GM12878 (cell line): ENCODE measurements at regions not wholly inside any gene's neighbourhood (a gene's known extent, or its start where the extent isn't known, plus 50 kb on each side); places are given as distances from the start of the nearest gene placed in this dataset.

Source experiments
- ATAC-seq: fragments of 200-7000 bp; cut with Tn5 transposase; 3 replicates; pipeline ENCODE4 v1.9.1; 2020; ENCODE audit warnings: mild to moderate bottlenecking, moderate library complexity
- BruUV-seq: library from RNA; stranded (reverse); fragments of 400-500 nt; replicated peaks from 2 replicates; lab custom pipeline; 2021; lab: Mats Ljungman, UMichigan
- CTCF ChIA-PET: fragments of 300-600 bp; sonication (Branson Sonifier 250); formaldehyde crosslinking; extraction: SDS; loops from one replicate; lab custom pipeline; 2021; ENCODE audit warnings: inconsistent platforms; lab: Yijun Ruan, JAX
- POLR2A ChIA-PET: fragments of 350-600 bp; formaldehyde crosslinking; extraction: SDS; loops from one replicate; lab custom pipeline; 2021; ENCODE audit warnings: inconsistent platforms; lab: Charles Lee
- RAD21 ChIA-PET: fragments of 300-600 bp; sonication (Branson Sonifier 250); formaldehyde crosslinking; loops from one replicate; lab custom pipeline; 2023; ENCODE audit warnings: antibody characterized with exemption; ENCODE audit not compliant: unreplicated experiment; lab: Charles Lee
- SMC1A ChIA-PET: fragments of 300-600 bp; sonication (Branson Sonifier 250); formaldehyde crosslinking; loops from one replicate; lab custom pipeline; 2023; ENCODE audit not compliant: unreplicated experiment, uncharacterized antibody; lab: Charles Lee
- DNase-seq: peaks from one replicate; pipeline ENCODE4 v3.0.0-alpha.2; 2011; ENCODE audit warnings: low read depth, low spot score
- FAIRE-seq: peaks from 3 replicates; lab custom pipeline; 2011; peaks lifted over from hg19 to GRCh38; lab: Jason Lieb, UNC
- H2AFZ ChIP-seq: 2 replicates; pipeline ENCODE4 v1.6.0; 2011; ENCODE audit warnings: low read depth, low read length, control low read depth; ENCODE audit not compliant: control insufficient read depth
- H3K27ac ChIP-seq: 2 replicates; pipeline ENCODE4 v1.5.1; 2011; ENCODE audit warnings: control low read depth; ENCODE audit not compliant: control insufficient read depth, insufficient read depth
- H3K27me3 ChIP-seq, 2 experiments: replicated peaks in 1 of 2; 2 replicates each; pipeline versions ENCODE4 v1.6.0 to v1.6.1; 2011; ENCODE audit warnings: low read length in 1 of 2; ENCODE audit not compliant: control insufficient read depth in 2 of 2, insufficient read depth in 2 of 2
- H3K36me3 ChIP-seq, 2 experiments: 2 replicates each; pipeline ENCODE4 v1.5.1; 2011; ENCODE audit warnings: low read length in 1 of 2; ENCODE audit not compliant: control insufficient read depth in 2 of 2, insufficient read depth in 2 of 2
- H3K4me1 ChIP-seq: 2 replicates; pipeline ENCODE4 v1.6.1; 2011; ENCODE audit warnings: mild to moderate bottlenecking, low read length, moderate library complexity, mixed read lengths; ENCODE audit not compliant: control insufficient read depth, insufficient read depth
- H3K4me2 ChIP-seq: 2 replicates; pipeline ENCODE4 v1.6.0; 2011; ENCODE audit warnings: control low read depth; ENCODE audit not compliant: control insufficient read depth, insufficient read depth
- H3K4me3 ChIP-seq: fragments of 200-600 bp; sonication (generic); 2 replicates; pipeline ENCODE4 v1.5.1; 2016
- H3K79me2 ChIP-seq: 2 replicates; pipeline ENCODE4 v1.6.0; 2011; ENCODE audit warnings: low read length; ENCODE audit not compliant: control insufficient read depth, insufficient read depth
- H3K9ac ChIP-seq: 2 replicates; pipeline ENCODE4 v1.8.0; 2011; ENCODE audit warnings: low read length, control low read depth, mixed read lengths; ENCODE audit not compliant: control insufficient read depth, insufficient read depth
- H3K9me3 ChIP-seq: replicated peaks from 3 replicates; pipeline ENCODE4 v1.5.1; 2011; ENCODE audit warnings: mild to moderate bottlenecking, low read length; ENCODE audit not compliant: control insufficient read depth, insufficient read depth
- H4K20me1 ChIP-seq: 2 replicates; pipeline ENCODE4 v1.6.0; 2011; ENCODE audit not compliant: control insufficient read depth, insufficient read depth
- ETV6 ChIP-seq, 2 experiments: fragments of 450-650 bp in 1 of 2; IDR thresholded peaks in 1 of 2; conservative IDR thresholded peaks in 1 of 2; 2 replicates each; pipeline ENCODE4 v1.6.1; 2014; ENCODE audit warnings: antibody characterized with exemption in 1 of 2, borderline replicate concordance in 1 of 2, low read depth in 1 of 2, mild to moderate bottlenecking in 1 of 2, moderate library complexity in 1 of 2
- MTA3 ChIP-seq: IDR thresholded peaks from 2 replicates; pipeline ENCODE4 v1.6.1; 2012; ENCODE audit warnings: low read length, inconsistent platforms, borderline replicate concordance
- POLR2A ChIP-seq: IDR thresholded peaks from 2 replicates; pipeline ENCODE4 v1.6.1; 2011; ENCODE audit warnings: low read depth, mild to moderate bottlenecking, low read length
- POLR2AphosphoS5 ChIP-seq: IDR thresholded peaks from 2 replicates; pipeline ENCODE4 v1.6.1; 2011; ENCODE audit warnings: mild to moderate bottlenecking, low read length, inconsistent platforms
- SIN3A ChIP-seq: IDR thresholded peaks from 2 replicates; pipeline ENCODE4 v1.6.1; 2012; ENCODE audit warnings: low read depth, low read length, improper control_type of control experiment
- SMAD5 ChIP-seq: IDR thresholded peaks from 2 replicates; pipeline ENCODE4 v1.6.1; 2016; ENCODE audit warnings: antibody characterized with exemption, low read depth
- STAT1 ChIP-seq: fragments of 450-650 bp; conservative IDR thresholded peaks from 2 replicates; pipeline ENCODE4 v1.6.1; 2014; ENCODE audit warnings: antibody characterized with exemption, mild to moderate bottlenecking
- SUZ12 ChIP-seq: fragments of 200-600 bp; sonication (generic); IDR thresholded peaks from one replicate; pipeline ENCODE4 v1.6.1; 2018; ENCODE audit warnings: antibody characterized with exemption, mild to moderate bottlenecking; ENCODE audit not compliant: unreplicated experiment
- WGBS: methylation state at CpG from one replicate; pipeline ENCODE4 v1.1.6; 2016; ENCODE audit warnings: low lambda C conversion rate; ENCODE audit not compliant: insufficient replicate concordance, insufficient coverage; ENCODE audit errors: missing lambda C conversion rate; 5-methylcytosine and 5-hydroxymethylcytosine counted together
- in situ Hi-C: fragments of 300-500 bp; cut with MboI; formaldehyde crosslinking; loops from 9 replicates; pipeline ENCODE4 v1.14.3; 2018; ENCODE audit warnings: mixed read lengths
- intact Hi-C: fragments of 100-400 bp; cut with micrococcal nuclease; formaldehyde crosslinking; loops from one replicate; pipeline ENCODE4 v1.14.2; 2022; ENCODE audit not compliant: unreplicated experiment
- TF ChIP-seq, protein P1 (sequence below): fragments of 450-650 bp; conservative IDR thresholded peaks from 2 replicates; pipeline ENCODE4 v1.6.1; 2017; ENCODE audit warnings: mild to moderate bottlenecking, moderate library complexity
- TF ChIP-seq, protein P2 (sequence below): fragments of 450-650 bp; IDR thresholded peaks from 2 replicates; pipeline ENCODE4 v1.6.1; 2017; ENCODE audit warnings: mild to moderate bottlenecking, moderate library complexity
- TF ChIP-seq, protein P3 (sequence below): fragments of 450-650 bp; IDR thresholded peaks from 2 replicates; pipeline ENCODE4 v1.6.1; 2018; ENCODE audit warnings: mild to moderate bottlenecking, low read depth, moderate library complexity; ENCODE audit not compliant: partially characterized antibody

DNA sequence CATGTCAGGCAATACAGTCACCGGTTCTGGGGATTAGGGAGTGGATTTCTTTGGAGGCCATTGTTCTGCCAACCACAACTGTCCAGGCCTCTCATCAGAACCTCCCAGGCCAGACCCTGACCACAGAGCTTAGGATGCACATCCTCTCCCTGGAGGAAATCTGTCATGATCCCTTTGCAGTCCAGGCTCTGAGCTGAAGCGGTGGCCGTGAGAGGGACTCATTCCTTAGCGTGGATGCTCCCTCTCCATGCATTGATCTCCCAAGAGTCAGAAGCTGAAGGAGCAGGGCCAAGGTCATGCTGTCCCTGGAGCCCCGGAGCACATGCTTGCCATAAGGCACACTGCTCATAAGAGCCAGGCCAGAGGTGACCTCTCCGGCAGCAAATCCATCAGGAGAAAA lies 181.4 kb downstream of the COPRS start:
- ATAC-seq (no peak), FAIRE-seq (no peak), DNase-seq (no peak)
- TF ChIP-seq, protein P1, sequence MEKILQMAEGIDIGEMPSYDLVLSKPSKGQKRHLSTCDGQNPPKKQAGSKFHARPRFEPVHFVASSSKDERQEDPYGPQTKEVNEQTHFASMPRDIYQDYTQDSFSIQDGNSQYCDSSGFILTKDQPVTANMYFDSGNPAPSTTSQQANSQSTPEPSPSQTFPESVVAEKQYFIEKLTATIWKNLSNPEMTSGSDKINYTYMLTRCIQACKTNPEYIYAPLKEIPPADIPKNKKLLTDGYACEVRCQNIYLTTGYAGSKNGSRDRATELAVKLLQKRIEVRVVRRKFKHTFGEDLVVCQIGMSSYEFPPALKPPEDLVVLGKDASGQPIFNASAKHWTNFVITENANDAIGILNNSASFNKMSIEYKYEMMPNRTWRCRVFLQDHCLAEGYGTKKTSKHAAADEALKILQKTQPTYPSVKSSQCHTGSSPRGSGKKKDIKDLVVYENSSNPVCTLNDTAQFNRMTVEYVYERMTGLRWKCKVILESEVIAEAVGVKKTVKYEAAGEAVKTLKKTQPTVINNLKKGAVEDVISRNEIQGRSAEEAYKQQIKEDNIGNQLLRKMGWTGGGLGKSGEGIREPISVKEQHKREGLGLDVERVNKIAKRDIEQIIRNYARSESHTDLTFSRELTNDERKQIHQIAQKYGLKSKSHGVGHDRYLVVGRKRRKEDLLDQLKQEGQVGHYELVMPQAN = no peak
- TF ChIP-seq, protein P2, sequence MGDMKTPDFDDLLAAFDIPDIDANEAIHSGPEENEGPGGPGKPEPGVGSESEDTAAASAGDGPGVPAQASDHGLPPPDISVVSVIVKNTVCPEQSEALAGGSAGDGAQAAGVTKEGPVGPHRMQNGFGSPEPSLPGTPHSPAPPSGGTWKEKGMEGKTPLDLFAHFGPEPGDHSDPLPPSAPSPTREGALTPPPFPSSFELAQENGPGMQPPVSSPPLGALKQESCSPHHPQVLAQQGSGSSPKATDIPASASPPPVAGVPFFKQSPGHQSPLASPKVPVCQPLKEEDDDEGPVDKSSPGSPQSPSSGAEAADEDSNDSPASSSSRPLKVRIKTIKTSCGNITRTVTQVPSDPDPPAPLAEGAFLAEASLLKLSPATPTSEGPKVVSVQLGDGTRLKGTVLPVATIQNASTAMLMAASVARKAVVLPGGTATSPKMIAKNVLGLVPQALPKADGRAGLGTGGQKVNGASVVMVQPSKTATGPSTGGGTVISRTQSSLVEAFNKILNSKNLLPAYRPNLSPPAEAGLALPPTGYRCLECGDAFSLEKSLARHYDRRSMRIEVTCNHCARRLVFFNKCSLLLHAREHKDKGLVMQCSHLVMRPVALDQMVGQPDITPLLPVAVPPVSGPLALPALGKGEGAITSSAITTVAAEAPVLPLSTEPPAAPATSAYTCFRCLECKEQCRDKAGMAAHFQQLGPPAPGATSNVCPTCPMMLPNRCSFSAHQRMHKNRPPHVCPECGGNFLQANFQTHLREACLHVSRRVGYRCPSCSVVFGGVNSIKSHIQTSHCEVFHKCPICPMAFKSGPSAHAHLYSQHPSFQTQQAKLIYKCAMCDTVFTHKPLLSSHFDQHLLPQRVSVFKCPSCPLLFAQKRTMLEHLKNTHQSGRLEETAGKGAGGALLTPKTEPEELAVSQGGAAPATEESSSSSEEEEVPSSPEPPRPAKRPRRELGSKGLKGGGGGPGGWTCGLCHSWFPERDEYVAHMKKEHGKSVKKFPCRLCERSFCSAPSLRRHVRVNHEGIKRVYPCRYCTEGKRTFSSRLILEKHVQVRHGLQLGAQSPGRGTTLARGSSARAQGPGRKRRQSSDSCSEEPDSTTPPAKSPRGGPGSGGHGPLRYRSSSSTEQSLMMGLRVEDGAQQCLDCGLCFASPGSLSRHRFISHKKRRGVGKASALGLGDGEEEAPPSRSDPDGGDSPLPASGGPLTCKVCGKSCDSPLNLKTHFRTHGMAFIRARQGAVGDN = no peak
- no peak for TF ChIP-seq POLR2A
- no peak for TF ChIP-seq SMAD5
- TF ChIP-seq, protein P3, sequence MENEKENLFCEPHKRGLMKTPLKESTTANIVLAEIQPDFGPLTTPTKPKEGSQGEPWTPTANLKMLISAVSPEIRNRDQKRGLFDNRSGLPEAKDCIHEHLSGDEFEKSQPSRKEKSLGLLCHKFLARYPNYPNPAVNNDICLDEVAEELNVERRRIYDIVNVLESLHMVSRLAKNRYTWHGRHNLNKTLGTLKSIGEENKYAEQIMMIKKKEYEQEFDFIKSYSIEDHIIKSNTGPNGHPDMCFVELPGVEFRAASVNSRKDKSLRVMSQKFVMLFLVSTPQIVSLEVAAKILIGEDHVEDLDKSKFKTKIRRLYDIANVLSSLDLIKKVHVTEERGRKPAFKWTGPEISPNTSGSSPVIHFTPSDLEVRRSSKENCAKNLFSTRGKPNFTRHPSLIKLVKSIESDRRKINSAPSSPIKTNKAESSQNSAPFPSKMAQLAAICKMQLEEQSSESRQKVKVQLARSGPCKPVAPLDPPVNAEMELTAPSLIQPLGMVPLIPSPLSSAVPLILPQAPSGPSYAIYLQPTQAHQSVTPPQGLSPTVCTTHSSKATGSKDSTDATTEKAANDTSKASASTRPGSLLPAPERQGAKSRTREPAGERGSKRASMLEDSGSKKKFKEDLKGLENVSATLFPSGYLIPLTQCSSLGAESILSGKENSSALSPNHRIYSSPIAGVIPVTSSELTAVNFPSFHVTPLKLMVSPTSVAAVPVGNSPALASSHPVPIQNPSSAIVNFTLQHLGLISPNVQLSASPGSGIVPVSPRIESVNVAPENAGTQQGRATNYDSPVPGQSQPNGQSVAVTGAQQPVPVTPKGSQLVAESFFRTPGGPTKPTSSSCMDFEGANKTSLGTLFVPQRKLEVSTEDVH = no peak
- TF ChIP-seq ETV6 (conservative IDR thresholded peaks at IDR 0.05 in 1 of 2, IDR thresholded peaks at IDR 0.05 in 1 of 2; ENCODE audit: borderline replicate concordance in 1 of 2, low read depth in 1 of 2) = no peak
- TF ChIP-seq POLR2AphosphoS5 = no peak
- TF ChIP-seq SIN3A = no peak
- TF ChIP-seq STAT1 = no peak
- TF ChIP-seq MTA3 = no peak
- TF ChIP-seq SUZ12 = no peak
- ChIA-PET SMC1A (interaction anchor here (2.1 kb wide), 1 partner anchor 143 kb away, joined by 6 read pairs; no protein-coding TSS in a partner anchor), POLR2A (no interaction called here), CTCF (interaction anchor here (1.0 to 1.1 kb wide), 2 partner anchors 22 to 140 kb away, joined by 3 read pairs; no protein-coding TSS in a partner anchor), RAD21 (no interaction called here)
- Histone ChIP-seq H2AFZ (no peak overlapping the region), H3K27me3 (no peaks in the 10 kb centered on the region; a peak in 1 of 4 replicates), H3K4me1 (peaks cover 5% of the 10 kb centered on the region; the same call in 1 of the 2 replicates), H3K4me3 (no peak overlapping the region), H3K9ac (no peak overlapping the region), H3K79me2 (no peaks in the 10 kb centered on the region), H3K36me3 (no peaks in the 10 kb centered on the region), H4K20me1 (no peaks in the 10 kb centered on the region), H3K4me2 (no peak overlapping the region), H3K9me3 (no peaks in the 10 kb centered on the region; the same call in 2 of the 3 replicates), H3K27ac (no peak overlapping the region)
- intact Hi-C loops = no loop called here
- BruUV-seq = no TSS peak
- WGBS = 63% methylated on average over 6 of the region's 6 CpGs
- in situ Hi-C loops = no loop called here
